Suprapubic skin (tissue), 4 donors: ENCODE measurements at regions not wholly inside any gene's neighbourhood (a gene's known extent, or its start where the extent isn't known, plus 50 kb on each side); places are given as distances from the start of the nearest gene placed in this dataset.

Source experiments
- CTCF ChIP-seq, 2 donors: fragments of 200-600 bp in 1 of 2; fragments of 450-650 bp in 1 of 2; sonication (generic) in 1 of 2; IDR thresholded peaks; one replicate each; pipeline ENCODE4 v1.5.1; 2016 to 2019; ENCODE audit warnings: antibody characterized with exemption in 2 of 2, mild to moderate bottlenecking in 1 of 2, moderate library complexity in 1 of 2
- EP300 ChIP-seq: sonication (generic); formaldehyde crosslinking; IDR thresholded peaks from one replicate; pipeline ENCODE4 v1.6.1; 2017; ENCODE audit warnings: antibody characterized with exemption
- POLR2A ChIP-seq, 2 donors: fragments of 450-650 bp; IDR thresholded peaks; one replicate each; pipeline ENCODE4 v1.6.1; 2017; ENCODE audit warnings: antibody characterized with exemption in 2 of 2, mild to moderate bottlenecking in 2 of 2, moderate library complexity in 2 of 2
- POLR2AphosphoS5 ChIP-seq, 3 donors: sonication (generic); formaldehyde crosslinking; IDR thresholded peaks; one replicate each; pipeline ENCODE4 v1.6.1; 2017; ENCODE audit warnings: antibody characterized with exemption in 3 of 3

- no peak for TF ChIP-seq POLR2AphosphoS5 (IDR thresholded peaks at IDR 0.05)
- TF ChIP-seq EP300, result no peak
- no peak for TF ChIP-seq CTCF (IDR thresholded peaks at IDR 0.05)
- no peak for TF ChIP-seq POLR2A (IDR thresholded peaks at IDR 0.05)
These were observed 235.1 kb downstream of the CWH43 start for GRCh38 chr4:49221209-49221608.
